GM21717 (cell line): ENCODE measurements at regions not wholly inside any gene's neighbourhood (a gene's known extent, or its start where the extent isn't known, plus 50 kb on each side); places are given as distances from the start of the nearest gene placed in this dataset.

Source experiments
- ATAC-seq: cut with Tn5 transposase; IDR thresholded peaks from one replicate; pipeline ENCODE4 v1.9.1; 2021; ENCODE audit warnings: mild to moderate bottlenecking, moderate library complexity; ENCODE audit not compliant: unreplicated experiment

GRCh38 chr2:183283209-183283608 lies 159.0 kb downstream of the NUP35 start:
- ATAC-seq = no peak

GRCh38 chr2:183284606-183285005 lies 160.4 kb downstream of the NUP35 start:
- ATAC-seq = no peak

GRCh38 chr2:183291436-183291835 lies 167.2 kb downstream of the NUP35 start:
- ATAC-seq = no peak

- no peak for ATAC-seq
Observed at GRCh38 chr2:183292028-183292427, 167.8 kb downstream of the NUP35 start.

- no peak for ATAC-seq
Observed at GRCh38 chr2:183339311-183339710, 215.1 kb downstream of the NUP35 start.

GRCh38 chr2:183341057-183341456 lies 216.8 kb downstream of the NUP35 start:
- no peak for ATAC-seq

- ATAC-seq = peak; percentile 9
Observed at GRCh38 chr2:183347969-183348368, 223.7 kb downstream of the NUP35 start.

- peak; percentile 85 for ATAC-seq
Observed at GRCh38 chr2:183348492-183348891, 224.2 kb downstream of the NUP35 start.

GRCh38 chr2:183349091-183349490 lies 224.8 kb downstream of the NUP35 start:
- ATAC-seq = no peak

- ATAC-seq = no peak
Observed at GRCh38 chr2:183359867-183360266, 235.6 kb downstream of the NUP35 start.

GRCh38 chr2:183371545-183371944 lies 247.3 kb downstream of the NUP35 start:
- no peak for ATAC-seq

- no peak for ATAC-seq
Observed at GRCh38 chr2:183375821-183376220, 251.6 kb downstream of the NUP35 start.

GRCh38 chr2:183383854-183384253 lies 259.6 kb downstream of the NUP35 start:
- ATAC-seq = peak; percentile 56

GRCh38 chr2:183389546-183390080 lies 265.4 kb downstream of the NUP35 start:
- no peak for ATAC-seq

GRCh38 chr2:183390109-183390508 lies 265.9 kb downstream of the NUP35 start:
- ATAC-seq = no peak

GRCh38 chr2:183404392-183404791 lies 280.1 kb downstream of the NUP35 start:
- no peak for ATAC-seq

GRCh38 chr2:183408562-183408961 lies 284.3 kb downstream of the NUP35 start:
- no peak for ATAC-seq

- ATAC-seq = no peak
Observed at GRCh38 chr2:183409662-183410061, 285.4 kb downstream of the NUP35 start.

- ATAC-seq = no peak
Observed at GRCh38 chr2:183416753-183417152, 292.5 kb downstream of the NUP35 start.

- no peak for ATAC-seq
Observed at GRCh38 chr2:183426825-183427224, 302.6 kb downstream of the NUP35 start.

GRCh38 chr2:183427558-183427957 lies 303.3 kb downstream of the NUP35 start:
- ATAC-seq = no peak

- no peak for ATAC-seq
Observed at GRCh38 chr2:183428881-183429280, 304.6 kb downstream of the NUP35 start.

GRCh38 chr2:183438541-183438940 lies 314.3 kb downstream of the NUP35 start:
- no peak for ATAC-seq
